ENCODE measurements at regions not wholly inside any gene's neighbourhood (a gene's known extent, or its start where the extent isn't known, plus 50 kb on each side); places are given as distances from the start of the nearest gene placed in this dataset.

DNA sequence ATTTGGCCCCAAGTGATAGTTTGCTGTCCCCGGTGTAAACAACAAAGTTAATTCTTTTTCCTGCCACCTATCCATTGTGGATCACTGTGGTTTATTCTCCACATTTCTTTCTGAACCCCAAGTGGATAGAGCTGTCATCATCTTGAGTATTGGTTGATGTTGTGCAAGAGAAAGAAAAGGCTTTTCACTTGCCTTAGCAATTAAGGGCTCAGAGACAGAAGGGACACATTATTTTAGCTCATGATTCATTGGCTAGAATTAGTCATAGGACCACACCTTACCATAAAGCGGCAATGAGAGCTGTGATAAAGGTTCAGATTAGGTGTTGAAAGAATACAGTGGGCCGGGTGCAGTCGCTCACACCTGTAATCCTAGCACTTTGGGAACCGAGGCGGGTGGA lies 442.1 kb upstream of the DCC start:
- Histone ChIP-seq H3K36me3 (ENCODE audit: control insufficient read depth, insufficient read depth, low read length) (no peaks in the 10 kb centered on the region), H3K27me3 (ENCODE audit: control insufficient read depth, insufficient read depth, low read length, poor library complexity, severe bottlenecking) (peaks cover 13% of the 10 kb centered on the region), H3K4me3 (ENCODE audit: low read length) (no peak overlapping the region), H3K27ac (ENCODE audit: low read depth, low read length) (no peak overlapping the region), H3K9me3 (ENCODE audit: control insufficient read depth, low read length) (no peaks in the 10 kb centered on the region), H3K9ac (ENCODE audit: extremely low read depth, low read length, poor library complexity, severe bottlenecking) (no peak overlapping the region), H3K4me1 (ENCODE audit: control insufficient read depth, insufficient read depth, low read length) (no peaks in the 10 kb centered on the region)
- Mint-ChIP-seq H3K9me3 (no peaks in the 10 kb centered on the region), H3K27me3 (ENCODE audit: insufficient read depth) (no peaks in the 10 kb centered on the region), H3K36me3 (ENCODE audit: low read depth) (no peaks in the 10 kb centered on the region), H3K4me1 (no peaks in the 10 kb centered on the region), H3K27ac (no peak overlapping the region), H3K4me3 (no peak overlapping the region)
- TF ChIP-seq, protein P1, sequence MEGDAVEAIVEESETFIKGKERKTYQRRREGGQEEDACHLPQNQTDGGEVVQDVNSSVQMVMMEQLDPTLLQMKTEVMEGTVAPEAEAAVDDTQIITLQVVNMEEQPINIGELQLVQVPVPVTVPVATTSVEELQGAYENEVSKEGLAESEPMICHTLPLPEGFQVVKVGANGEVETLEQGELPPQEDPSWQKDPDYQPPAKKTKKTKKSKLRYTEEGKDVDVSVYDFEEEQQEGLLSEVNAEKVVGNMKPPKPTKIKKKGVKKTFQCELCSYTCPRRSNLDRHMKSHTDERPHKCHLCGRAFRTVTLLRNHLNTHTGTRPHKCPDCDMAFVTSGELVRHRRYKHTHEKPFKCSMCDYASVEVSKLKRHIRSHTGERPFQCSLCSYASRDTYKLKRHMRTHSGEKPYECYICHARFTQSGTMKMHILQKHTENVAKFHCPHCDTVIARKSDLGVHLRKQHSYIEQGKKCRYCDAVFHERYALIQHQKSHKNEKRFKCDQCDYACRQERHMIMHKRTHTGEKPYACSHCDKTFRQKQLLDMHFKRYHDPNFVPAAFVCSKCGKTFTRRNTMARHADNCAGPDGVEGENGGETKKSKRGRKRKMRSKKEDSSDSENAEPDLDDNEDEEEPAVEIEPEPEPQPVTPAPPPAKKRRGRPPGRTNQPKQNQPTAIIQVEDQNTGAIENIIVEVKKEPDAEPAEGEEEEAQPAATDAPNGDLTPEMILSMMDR (conservative IDR thresholded peaks at IDR 0.05): no peak
- DNase-seq: no peak
- WGBS, 2 experiments (ENCODE audit: insufficient coverage in 1 of 2, insufficient read length in 1 of 2): 98% methylated on average over 5 to 6 of the region's 6 CpGs

DNA sequence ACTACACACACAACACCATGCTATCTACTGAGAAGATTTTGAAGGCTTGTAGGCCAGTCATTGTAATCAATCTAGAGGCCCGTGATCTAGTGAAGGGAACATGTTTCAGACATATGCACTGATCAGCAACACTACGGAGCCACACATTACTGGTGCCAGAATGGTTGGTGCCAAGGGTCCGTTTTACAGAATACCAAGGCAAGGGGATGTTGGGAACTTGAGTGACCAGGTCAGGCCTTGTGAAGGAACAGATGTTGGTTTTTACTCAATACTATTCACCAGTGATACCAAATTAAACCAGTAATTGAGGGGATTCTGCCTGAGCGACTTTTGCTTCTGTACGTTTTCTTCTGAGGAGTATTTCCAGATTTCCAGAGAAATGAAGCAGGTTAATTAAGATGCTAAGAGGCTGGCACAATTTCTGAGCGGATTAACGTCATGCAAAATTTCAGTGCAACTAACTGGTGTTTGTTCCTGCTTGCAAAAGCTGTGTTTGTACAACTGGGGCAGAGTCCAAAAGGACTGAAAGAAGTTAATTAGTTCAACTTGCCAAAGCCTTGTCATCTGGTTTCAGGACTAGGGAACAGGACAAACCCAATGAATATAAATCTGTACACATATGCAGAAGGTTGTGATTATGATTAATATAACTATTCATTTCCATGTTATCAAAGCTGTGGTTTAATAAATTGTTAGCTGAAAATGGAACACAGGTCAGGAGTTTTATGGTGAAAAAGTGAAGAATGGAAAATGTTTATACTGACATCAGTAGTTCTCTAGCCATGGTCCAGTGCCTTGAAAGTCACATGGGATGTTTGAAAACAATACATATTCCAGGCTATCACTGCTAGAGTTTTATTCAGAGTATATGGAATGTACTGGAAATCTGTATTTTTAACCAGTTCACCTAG lies 432.1 kb upstream of the DCC start:
- no peak for DNase-seq
- Mint-ChIP-seq H3K36me3 (ENCODE audit: low read depth) (no peaks in the 10 kb centered on the region), H3K9me3 (no peaks in the 10 kb centered on the region), H3K27me3 (ENCODE audit: insufficient read depth) (peaks cover 2% of the 10 kb centered on the region), H3K4me3 (no peak overlapping the region), H3K27ac (no peak overlapping the region), H3K4me1 (no peaks in the 10 kb centered on the region)
- TF ChIP-seq, protein P1 (conservative IDR thresholded peaks at IDR 0.05): no peak
- Histone ChIP-seq H3K4me3 (ENCODE audit: low read length) (no peak overlapping the region), H3K27me3 (ENCODE audit: control insufficient read depth, insufficient read depth, low read length, poor library complexity, severe bottlenecking) (peaks cover 59% of the 10 kb centered on the region), H3K27ac (ENCODE audit: low read depth, low read length) (no peak overlapping the region), H3K4me1 (ENCODE audit: control insufficient read depth, insufficient read depth, low read length) (no peaks in the 10 kb centered on the region), H3K9ac (ENCODE audit: extremely low read depth, low read length, poor library complexity, severe bottlenecking) (no peak overlapping the region), H3K36me3 (ENCODE audit: control insufficient read depth, insufficient read depth, low read length) (no peaks in the 10 kb centered on the region), H3K9me3 (ENCODE audit: control insufficient read depth, low read length) (no peaks in the 10 kb centered on the region)
- 88 to 94% methylated on average over 7 of the region's 7 CpGs for WGBS, 2 experiments (ENCODE audit: insufficient coverage in 1 of 2, insufficient read length in 1 of 2)

DNA sequence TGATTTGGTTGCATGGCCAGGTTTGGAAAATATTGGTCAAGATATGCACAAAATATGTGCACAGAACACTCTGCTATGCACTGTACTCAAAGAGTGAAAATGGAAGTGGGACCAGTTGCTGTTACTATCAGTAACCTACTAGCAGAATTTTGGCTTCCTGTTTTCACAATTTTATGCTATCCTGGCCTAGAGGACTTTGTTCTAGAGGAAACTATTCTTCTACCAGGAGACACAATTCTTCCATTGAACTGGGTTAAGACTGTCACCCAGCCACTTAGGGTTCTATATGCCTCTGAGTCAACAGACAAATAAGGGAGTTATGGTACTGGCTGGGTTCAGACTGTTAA lies 431.4 kb upstream of the DCC start:
- H3K36me3 ChIP-seq (ENCODE audit: control insufficient read depth, insufficient read depth, low read length): no peaks in the 10 kb centered on the region
- Mint-ChIP-seq H3K4me1 (no peaks in the 10 kb centered on the region), H3K27me3 (ENCODE audit: insufficient read depth) (peaks cover 2% of the 10 kb centered on the region), H3K4me3 (no peak overlapping the region), H3K27ac (no peak overlapping the region), H3K36me3 (ENCODE audit: low read depth) (no peaks in the 10 kb centered on the region), H3K9me3 (no peaks in the 10 kb centered on the region)
- H3K4me1 ChIP-seq (ENCODE audit: control insufficient read depth, insufficient read depth, low read length): no peaks in the 10 kb centered on the region
- no peaks in the 10 kb centered on the region for H3K9me3 ChIP-seq (ENCODE audit: control insufficient read depth, low read length)
- H3K27ac ChIP-seq (ENCODE audit: low read depth, low read length): no peak overlapping the region
- TF ChIP-seq, protein P1 (conservative IDR thresholded peaks at IDR 0.05): no peak
- peaks cover 53% of the 10 kb centered on the region for H3K27me3 ChIP-seq (ENCODE audit: control insufficient read depth, insufficient read depth, low read length, poor library complexity, severe bottlenecking)
- H3K4me3 ChIP-seq (ENCODE audit: low read length): no peak overlapping the region
- H3K9ac ChIP-seq (ENCODE audit: extremely low read depth, low read length, poor library complexity, severe bottlenecking): no peak overlapping the region
- DNase-seq: no peak
